ENCODE measurements at regions not wholly inside any gene's neighbourhood (a gene's known extent, or its start where the extent isn't known, plus 50 kb on each side); places are given as distances from the start of the nearest gene placed in this dataset.
"Not testable (repeated sequence)": the region's sequence is repeated elsewhere in the genome, so short reads cannot be mapped to it uniquely, and the experiment has no call there.

GRCh38 chr5:92308679-92309078 lies 925.6 kb upstream of the ARRDC3 start:
- Histone ChIP-seq H3K4me3 (no peak overlapping the region), H3K4me1 (no peaks in the 10 kb centered on the region), H3K27ac (no peak overlapping the region), H3K27me3 (no peaks in the 10 kb centered on the region), H3K36me3 (no peaks in the 10 kb centered on the region), H3K9me3 (no peaks in the 10 kb centered on the region)
- DNase-seq (no peak), ATAC-seq (no peak)
- intact Hi-C loops (cut with DNase I): no loop called here
- TF ChIP-seq, protein P1, sequence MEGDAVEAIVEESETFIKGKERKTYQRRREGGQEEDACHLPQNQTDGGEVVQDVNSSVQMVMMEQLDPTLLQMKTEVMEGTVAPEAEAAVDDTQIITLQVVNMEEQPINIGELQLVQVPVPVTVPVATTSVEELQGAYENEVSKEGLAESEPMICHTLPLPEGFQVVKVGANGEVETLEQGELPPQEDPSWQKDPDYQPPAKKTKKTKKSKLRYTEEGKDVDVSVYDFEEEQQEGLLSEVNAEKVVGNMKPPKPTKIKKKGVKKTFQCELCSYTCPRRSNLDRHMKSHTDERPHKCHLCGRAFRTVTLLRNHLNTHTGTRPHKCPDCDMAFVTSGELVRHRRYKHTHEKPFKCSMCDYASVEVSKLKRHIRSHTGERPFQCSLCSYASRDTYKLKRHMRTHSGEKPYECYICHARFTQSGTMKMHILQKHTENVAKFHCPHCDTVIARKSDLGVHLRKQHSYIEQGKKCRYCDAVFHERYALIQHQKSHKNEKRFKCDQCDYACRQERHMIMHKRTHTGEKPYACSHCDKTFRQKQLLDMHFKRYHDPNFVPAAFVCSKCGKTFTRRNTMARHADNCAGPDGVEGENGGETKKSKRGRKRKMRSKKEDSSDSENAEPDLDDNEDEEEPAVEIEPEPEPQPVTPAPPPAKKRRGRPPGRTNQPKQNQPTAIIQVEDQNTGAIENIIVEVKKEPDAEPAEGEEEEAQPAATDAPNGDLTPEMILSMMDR (IDR thresholded peaks at IDR 0.05): no peak
- TF ChIP-seq POLR2A (IDR thresholded peaks at IDR 0.05): no peak

- H3K27ac ChIP-seq; H3K4me1 ChIP-seq; H3K4me3 ChIP-seq; H3K36me3 ChIP-seq; H3K9me3 ChIP-seq; intact Hi-C loops (cut with DNase I); ATAC-seq; H3K27me3 ChIP-seq; DNase-seq: not testable (repeated sequence)
- WGBS, 4 donors: 88 to 93% (median 93%) methylated on average over 10 to 15 of the region's 15 CpGs
These were observed 919.2 kb upstream of the ARRDC3 start for GRCh38 chr5:92302356-92302755.

DNA sequence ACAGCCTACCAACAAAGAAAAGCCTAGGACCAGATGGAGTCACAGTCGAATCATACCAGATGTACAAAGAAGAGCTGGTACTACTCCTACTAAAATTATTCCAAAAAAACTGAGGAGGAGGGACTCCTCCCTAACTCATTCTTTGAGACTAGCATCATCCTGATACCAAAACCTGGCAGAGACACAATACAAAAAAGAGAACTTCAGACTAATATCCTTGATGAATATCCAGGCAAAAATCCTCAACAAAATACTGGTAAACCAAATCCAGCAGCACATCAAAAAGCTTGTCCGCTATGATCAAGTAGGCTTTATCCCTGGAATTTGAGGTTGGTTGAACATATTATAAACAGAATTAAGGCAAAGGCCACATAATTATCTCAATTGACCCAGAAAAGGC lies 900.4 kb upstream of the ARRDC3 start:
- intact Hi-C loops (cut with DNase I): no loop called here
- ATAC-seq (no peak), DNase-seq (no peak)
- H3K36me3 ChIP-seq: no peaks in the 10 kb centered on the region
- WGBS, 4 donors: 88 to 94% (median 90%) methylated on average over 2 of the region's 2 CpGs
- no peak overlapping the region for H3K4me3 ChIP-seq
- H3K27ac ChIP-seq: no peak overlapping the region
- TF ChIP-seq POLR2A (IDR thresholded peaks at IDR 0.05): no peak
- TF ChIP-seq, protein P1 (IDR thresholded peaks at IDR 0.05): no peak
- no peaks in the 10 kb centered on the region for H3K27me3 ChIP-seq
- H3K9me3 ChIP-seq: peaks cover 0 to 41% (median 14%) of the 10 kb centered on the region in 12 donors
- H3K4me1 ChIP-seq: no peaks in the 10 kb centered on the region

DNA sequence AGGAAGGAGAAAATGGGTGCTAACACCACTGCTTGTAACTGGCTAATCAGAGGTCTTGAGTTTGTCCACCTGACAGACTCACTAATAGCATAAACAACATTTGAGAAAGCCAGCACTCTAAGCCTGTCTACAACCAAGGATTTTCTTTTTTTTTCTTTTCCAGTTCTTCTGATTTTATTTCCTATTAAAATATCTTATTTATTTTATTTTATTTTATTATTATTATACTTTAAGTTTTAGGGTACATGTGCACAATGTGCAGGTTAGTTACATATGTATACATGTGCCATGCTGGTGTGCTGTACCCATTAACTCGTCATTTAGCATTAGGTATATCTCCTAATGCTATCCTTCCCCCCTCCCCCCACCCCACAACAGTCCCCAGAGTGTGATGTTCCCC lies 888.6 kb upstream of the ARRDC3 start:
- H3K27ac ChIP-seq; intact Hi-C loops (cut with DNase I); H3K27me3 ChIP-seq; H3K36me3 ChIP-seq; H3K9me3 ChIP-seq; DNase-seq; H3K4me1 ChIP-seq; ATAC-seq; H3K4me3 ChIP-seq: not testable (repeated sequence)
- WGBS, 4 donors: 43 to 83% (median 63%) methylated on average over 1 of the region's 1 CpG

- no peak for TF ChIP-seq POLR2A (IDR thresholded peaks at IDR 0.05)
- TF ChIP-seq, protein P1 (IDR thresholded peaks at IDR 0.05): no peak
- H3K4me3 ChIP-seq: no peak overlapping the region
- no peak for ATAC-seq
- no peaks in the 10 kb centered on the region for H3K27me3 ChIP-seq
- DNase-seq: no peak
- H3K4me1 ChIP-seq: no peaks in the 10 kb centered on the region
- H3K9me3 ChIP-seq: peaks cover 0 to 4% (median 0%) of the 10 kb centered on the region in 12 donors
- H3K27ac ChIP-seq: no peak overlapping the region
- 78 to 87% (median 83%) methylated on average over 5 to 6 of the region's 6 CpGs for WGBS, 4 donors
- no peaks in the 10 kb centered on the region for H3K36me3 ChIP-seq
- intact Hi-C loops (cut with DNase I): no loop called here
These were observed 885.2 kb upstream of the ARRDC3 start for GRCh38 chr5:92268343-92268742.

Measured in heart left ventricle (tissue), 16 donors.